CD1c-positive myeloid dendritic cell (primary cell): ENCODE measurements at regions not wholly inside any gene's neighbourhood (a gene's known extent, or its start where the extent isn't known, plus 50 kb on each side); places are given as distances from the start of the nearest gene placed in this dataset.
"Not testable (repeated sequence)": the region's sequence is repeated elsewhere in the genome, so short reads cannot be mapped to it uniquely, and the experiment has no call there.

Source experiments
- DNase-seq: peaks from one replicate; pipeline ENCODE4 v3.0.0-alpha.2; 2016; ENCODE audit errors: extremely low spot score

DNA sequence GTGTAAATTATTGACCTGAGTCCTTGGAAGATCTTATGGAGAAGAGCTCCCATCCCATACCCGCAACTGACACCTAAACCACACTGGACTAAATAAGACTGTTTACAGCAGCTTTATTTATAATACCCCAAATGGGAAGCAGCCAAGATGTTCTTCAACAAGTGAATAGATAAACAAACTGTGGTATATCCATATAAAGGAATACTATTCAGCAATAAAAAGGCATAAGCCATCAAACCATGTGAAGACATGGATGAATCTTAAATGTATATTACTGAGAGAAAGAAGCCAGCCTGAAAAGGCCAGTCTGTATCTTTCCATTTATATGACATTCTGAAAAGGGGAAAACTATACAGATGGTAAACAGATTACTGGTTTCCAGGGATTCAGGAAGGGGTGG lies 212.7 kb downstream of the TPBG start:
- DNase-seq: no peak

DNA sequence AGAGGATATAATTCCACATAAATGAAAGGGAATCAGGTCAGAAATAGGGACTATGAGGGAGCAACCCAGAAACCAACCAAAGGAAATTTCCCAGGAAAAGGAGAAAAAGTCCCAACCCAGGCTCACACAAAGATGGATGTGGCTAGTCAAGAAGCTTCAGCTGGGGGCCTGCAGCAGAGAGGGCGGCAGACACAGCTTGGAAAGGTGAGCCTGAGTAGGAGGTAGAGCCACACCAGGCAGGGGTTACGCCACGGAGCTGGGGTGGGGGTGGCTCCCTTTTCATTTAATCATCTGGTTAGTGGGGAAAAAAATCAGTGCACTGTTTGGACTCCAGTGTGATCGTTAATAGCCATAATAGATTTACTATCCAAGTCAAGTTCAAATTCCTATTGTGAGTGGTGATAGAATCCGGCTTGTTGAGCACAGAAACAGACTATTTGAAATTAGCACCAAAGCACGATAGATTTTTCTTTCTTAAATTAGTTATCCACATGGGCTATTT lies 220.6 kb downstream of the TPBG start:
- no peak for DNase-seq

DNA sequence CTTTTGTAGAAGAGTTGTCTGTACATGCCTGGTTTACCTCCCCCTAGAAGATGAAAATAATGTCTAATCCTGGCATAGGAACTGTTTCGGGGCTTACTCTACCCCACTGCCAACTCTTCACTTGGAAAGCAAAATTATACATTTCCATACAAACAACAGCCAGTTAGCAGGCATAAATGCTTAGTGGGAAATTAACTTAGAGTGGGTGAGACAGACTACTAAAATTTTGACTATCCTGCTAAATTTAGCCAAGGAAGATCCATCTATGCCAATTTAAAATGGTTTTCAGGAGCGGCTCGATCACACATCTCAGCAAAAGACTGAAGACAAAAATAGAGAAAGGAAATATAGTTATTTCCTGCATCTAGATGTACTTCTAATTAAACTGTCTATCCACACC lies 221.2 kb downstream of the TPBG start:
- no peak for DNase-seq

DNA sequence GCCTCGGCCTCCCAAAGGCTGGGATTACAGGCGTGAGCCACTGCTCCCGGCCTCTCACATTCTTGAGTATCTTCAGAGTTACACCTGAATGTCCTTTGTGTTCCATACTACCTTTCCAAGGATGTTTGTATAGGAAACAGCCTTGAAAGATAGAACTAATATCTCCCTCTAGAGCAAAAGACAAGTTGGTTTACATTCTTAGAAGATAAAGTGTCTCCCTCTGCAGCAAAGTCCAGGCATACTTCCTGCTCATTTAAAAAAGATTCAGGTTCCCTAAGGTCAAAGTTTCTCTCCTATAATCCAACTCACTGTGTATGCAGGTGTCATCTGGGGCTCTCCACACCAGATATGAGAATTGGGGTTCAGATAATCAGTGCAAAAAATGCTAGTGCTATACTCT lies 224.4 kb downstream of the TPBG start:
- no peak for DNase-seq

DNA sequence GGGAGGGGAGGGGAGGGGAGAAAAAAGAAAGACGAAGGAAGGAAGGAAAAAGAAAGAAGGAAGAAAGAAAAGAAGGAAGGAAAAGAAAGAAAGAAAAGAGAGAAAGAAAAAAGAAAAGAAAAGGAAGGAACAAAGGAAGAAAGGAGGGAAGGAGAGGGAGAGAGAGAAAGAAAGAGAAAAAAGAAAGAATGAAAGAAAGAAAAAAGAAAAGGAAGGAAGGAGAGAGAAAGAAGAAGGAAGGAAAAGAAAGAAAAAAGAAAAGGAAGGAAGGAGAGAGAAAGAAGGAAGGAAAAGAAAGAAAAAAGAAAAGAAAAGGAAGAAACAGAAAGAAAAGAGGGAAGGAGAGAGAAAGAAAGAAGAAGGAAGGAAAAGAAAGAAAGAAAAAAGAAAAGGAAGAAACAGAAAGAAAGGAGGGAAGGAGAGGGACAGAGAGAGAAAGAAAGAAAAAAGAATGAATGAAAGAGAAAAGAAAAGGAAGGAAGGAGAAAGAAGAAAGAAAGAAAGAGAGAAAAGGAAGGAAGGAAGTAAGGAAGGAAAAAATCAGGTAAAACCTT lies 225.3 kb downstream of the TPBG start:
- no peak for DNase-seq

DNA sequence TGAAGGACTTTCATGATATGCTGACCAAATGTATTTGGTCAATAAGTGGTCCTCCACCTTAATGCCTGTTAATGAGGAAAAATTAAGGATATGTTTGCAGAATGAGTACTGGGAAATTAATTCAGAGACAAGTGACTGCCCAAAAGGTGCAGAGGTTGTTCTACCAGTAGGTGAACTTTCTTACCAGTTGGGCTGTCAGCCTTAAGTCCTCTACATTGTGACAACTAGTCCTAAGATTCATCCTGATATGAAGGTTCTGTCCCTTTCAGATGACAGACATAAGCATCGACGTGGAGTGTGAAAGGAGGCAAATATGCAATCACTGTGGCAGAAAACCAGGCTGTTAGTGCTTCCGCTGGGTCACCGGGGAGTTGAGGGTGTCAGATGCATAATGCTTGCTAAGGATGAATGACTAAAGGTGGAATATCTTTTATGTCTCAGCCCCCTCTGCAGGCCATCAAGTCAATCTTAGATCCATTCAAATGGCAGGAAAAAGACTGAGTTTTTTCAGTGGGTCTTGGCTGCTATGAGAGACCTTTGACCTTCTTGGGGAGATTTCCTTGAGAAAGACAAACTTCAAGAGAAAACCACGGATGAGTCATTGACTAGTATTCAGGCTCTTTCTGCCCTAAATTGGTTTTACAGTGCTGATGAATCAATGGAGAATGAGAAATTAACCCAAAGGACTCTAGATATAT lies 226.0 kb downstream of the TPBG start:
- DNase-seq: no peak

DNA sequence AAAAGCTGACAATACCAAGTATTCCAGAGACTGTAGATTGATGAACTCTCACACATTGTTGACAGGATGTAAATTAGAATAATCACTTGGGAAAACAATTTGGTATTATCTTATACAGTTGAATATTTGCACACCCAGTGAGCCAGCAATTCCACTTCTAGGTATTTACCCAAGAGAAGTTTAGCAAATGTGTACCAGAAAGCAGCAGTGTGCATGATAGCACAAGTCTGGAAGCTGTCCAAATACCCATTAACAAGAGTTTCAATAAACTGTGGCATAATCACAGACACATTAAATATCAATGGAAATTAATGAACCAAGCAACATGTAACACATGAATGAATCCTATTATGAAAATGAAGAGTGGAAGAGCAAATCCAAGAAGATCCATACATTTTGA lies 233.6 kb downstream of the TPBG start:
- no peak for DNase-seq

DNA sequence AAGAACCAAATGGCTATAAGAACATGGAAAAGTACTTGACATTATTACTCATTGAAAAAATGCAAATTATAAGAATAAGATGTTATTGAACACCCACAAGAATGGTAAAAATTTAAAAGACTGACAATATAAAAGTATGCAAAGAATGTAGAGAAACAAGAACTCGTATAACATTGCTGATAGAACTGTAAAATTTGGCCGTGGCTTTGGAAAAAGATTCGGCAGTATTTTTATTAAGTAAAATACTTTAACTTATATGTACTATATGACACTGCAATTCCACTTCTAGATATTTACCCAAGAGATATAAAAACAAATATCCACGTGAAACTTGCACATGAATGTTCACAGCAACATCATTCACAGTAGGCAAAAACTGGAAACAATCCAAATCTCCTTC lies 239.2 kb downstream of the TPBG start:
- DNase-seq: no peak

DNA sequence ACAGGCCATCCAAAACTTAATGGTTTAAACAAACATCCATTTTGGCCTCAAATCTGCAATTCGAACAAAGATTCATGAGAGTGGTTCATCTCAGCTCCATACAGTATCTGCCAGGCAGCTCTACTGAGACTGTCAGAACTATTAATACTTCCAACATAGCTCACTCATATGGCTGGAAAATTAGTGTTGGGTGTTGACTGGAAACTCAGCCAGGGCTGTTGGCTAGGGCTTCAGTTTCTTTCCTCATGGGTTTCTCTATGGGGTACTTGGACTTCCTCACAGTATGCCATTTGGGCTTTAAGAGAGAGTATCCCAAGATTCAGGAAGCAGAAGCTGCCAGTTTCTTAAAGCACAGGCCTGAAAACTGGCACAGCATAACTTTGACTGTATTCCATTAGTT lies 240.3 kb downstream of the TPBG start:
- no peak for DNase-seq

DNA sequence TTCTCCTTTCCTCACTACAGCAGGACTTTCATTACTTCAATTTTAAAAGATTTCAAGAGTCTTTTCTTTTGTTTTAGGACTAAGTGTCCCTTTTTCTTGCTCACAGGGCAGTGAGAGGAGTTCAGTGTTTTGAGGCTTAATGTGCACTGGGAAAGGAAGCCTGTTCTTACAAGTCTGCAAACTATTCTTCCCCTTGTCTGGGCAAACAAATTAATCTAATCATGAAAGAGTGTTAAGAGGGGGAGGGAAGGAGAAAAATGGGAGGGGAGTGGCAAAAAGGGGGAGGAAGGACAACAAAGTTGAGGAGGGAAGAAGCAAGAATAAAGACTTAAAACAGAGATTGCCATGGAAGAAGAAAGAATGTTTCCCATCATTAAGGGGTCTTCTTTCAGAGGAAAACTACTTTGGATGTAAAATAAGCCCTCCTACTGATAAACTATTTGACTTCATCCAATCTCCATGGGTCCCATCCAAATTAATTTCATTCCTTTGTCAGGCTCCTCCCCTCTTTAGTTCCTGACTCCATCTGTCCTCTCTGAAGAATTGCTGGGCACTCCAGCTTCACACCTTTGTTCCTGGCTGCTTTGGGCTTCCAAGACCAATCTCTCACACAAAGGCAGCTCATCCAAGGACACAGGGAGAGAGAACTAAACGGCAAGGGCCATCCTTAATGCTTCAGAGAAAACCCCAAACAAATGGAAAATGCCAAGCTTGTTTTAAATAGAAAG lies 244.5 kb downstream of the TPBG start:
- DNase-seq: no peak

DNA sequence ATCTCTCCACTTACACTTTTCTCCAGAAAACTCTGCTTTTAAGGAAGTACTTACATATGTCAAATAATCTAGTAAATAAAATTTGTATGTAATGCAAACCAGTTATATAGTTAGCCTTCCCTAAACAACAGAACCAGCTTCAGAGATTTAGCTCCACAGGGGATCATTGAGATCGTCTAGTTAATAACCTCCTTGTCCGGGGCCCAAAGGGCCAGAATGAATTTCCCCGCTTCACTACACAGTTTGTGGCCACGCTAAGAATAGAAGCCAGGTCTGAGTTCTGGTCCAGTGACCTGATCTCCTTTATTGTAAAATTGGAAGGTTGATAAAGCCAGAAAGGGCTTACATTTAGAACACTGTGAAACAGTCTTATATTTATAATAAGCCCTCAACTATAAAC lies 245.2 kb downstream of the TPBG start:
- DNase-seq: no peak

DNA sequence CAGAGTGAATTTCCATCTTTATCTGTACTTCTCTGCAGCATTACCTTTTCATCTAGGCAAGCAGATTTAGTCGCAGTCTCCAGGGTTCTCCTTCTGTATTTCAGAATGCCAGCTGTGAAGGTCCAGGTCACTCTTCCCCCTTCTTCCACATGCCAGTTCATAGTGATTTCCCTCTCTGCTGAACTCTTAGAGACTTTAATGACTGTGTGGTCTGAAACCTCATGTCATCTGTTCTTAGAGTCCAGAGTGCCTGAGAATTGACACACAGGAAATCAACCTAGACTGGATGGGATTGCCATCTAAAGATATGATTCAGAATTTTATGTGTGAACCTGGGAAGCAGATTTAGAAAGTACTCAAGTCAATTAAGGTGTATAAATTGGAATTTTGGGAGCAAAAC lies 248.1 kb downstream of the TPBG start:
- no peak for DNase-seq

DNA sequence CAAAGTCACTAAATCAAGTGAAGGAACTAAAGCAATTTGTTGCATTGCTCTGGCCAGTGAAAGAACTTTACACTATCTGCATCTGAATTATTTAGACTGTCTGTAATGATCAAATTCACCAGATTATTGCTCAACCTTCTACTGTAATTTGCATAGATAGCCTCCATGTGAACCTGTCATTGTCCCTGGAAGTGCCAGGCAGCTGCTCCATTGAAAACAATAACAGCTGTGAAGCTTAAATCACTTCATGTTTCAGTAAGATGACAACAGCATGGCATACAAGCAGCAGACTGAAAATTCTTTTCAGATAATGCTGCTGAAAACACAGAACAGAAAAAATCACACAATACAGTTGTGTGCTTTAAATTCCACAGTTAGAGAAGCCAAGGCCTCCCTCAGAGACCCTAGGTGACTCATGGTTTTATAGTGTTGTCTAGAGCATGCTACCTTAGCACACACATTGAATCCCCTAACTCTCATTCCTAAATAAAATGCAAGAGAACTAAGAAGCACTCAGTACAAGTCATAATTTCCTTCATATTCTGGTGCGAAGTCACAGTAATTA lies 248.9 kb downstream of the TPBG start:
- no peak for DNase-seq

DNA sequence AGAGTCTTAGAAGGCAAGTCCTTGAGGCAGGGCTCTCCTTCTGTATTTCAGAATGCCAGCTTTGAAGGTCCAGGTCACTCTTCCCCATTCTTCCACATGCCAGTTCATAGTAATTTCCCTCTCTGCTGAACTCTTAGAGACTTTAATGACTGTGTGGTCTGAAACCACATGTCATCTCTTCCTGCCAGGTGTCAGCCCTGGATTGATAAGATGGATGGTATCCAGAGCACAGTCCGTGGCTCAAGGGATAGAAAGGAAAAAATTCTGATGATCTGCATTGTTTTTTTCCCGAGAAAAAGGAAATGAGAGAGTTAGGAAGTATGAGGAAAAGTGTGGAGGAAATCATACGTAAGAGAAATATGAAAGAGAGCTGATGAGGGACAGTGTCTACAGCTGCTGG lies 250.9 kb downstream of the TPBG start:
- no peak for DNase-seq

DNA sequence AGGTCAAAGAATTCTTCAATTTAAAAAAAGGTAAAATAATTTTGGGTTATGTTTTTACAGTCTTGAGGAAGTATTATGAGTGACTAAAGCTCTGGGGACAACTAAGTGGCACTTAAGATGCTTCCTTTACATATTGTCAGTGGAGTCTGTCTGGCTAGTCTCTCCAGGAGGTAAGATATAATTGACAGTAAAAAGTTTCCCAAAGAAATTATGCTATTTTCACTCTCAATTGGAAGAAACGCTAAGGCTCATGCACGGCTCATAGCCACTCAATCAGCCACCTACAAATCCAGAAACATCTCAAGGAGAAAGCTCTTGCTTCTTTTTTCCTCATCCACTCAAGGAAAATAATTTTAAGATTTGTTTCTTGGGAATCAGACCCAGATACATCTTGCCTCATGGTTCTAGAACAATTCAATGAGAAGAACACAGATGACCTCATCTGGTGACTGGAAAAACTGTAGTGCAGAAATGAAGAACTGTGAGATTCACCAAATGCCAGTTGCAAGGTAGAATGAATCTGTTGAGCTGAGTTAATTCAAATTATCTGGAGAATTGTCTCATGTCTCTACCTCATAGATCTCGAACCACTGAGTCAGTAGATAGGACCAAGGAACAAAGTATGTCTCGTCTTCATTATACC lies 252.9 kb downstream of the TPBG start:
- DNase-seq: no peak

DNA sequence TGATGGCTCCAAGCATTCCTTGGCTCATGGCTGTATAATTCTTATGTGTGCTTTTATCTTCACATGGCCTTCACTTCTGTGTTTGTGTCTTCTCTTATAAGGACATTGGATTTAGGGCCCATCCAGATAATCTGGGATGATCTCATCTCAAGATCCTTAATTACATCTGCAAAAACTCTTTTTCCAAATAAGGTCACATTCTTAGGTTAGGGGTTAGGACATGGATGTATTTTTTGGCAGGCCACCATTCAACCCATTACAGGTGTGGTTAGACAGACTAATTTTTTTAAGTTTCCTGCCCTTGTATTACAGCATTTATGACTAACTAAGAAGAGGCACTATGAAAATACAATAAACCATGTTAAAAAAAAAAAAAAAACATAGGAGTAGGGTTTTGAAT lies 254.0 kb downstream of the TPBG start:
- DNase-seq: no peak

DNA sequence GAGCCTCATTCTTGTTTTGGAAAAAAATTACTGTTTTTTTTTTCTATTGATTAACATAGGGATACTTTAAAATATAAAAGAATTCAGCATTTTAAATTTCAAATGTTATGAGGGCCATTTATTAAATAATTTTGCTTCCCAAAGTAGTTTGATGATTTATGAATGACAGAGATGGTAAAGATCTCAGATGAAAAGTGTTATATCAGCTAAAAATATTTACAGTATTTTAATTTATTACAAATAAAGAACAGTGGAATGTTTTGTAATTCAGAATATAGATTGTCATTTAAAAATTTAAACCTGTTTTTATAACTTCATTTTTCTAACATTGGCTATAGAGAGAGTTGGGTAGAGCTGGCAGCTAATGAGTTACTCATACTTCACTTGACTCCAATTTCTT lies 256.0 kb downstream of the TPBG start:
- DNase-seq: no peak

DNA sequence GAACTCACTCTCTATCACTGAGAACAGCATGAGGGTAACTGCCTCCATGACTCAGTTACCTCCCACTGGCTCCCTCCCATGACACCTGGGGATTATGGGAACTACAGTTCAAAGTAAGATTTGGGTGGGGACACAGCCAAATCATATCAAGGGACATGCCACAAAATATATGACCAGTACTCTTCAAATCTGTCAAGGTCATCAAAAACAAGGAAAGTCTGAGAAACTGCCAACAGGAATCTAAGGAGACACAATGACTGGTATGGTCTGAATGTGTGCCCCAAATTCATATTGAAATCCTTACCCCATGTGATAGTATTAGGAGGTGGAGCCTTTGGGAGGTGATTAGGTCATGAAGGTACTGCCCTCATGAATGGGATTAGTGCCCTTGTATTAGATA lies 258.8 kb downstream of the TPBG start:
- no peak for DNase-seq

DNA sequence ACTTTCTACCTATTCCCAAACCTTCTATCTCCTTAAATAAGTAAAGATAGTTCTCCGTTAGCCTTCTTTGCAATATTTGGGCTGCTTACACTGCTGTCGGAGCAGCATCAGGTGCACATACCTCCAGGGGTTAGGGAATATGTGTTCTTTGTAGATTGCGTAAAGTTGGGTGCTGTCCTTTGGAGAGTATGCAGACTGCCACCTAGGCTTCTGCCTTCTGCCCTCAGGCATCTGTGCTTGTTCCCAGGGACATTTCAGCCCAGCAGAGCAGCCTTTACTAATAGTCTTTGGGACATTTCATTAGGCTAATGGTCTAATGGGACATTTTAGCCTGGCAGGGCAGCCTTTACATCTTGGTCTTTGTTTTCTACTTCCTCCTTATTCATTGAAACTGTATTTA lies 260.6 kb downstream of the TPBG start:
- DNase-seq: no peak

DNA sequence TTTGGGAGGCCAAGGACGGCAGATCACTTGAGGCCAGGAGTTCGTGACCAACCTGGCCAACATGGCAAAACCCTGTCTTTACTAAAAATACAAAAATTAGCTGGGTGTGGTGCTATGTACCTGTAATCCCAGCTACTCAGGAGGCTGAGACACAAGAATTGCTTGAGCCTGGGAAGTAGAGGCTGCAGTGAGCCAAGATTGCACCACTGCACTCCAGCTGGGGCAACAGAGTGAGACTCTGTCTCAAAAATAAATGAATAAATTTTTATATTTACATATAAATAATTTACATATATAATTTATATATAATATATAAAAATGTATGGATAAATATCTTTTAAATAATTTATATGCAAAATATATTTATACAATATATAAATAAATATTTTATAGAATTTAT lies 263.3 kb downstream of the TPBG start:
- DNase-seq: not testable (repeated sequence)

DNA sequence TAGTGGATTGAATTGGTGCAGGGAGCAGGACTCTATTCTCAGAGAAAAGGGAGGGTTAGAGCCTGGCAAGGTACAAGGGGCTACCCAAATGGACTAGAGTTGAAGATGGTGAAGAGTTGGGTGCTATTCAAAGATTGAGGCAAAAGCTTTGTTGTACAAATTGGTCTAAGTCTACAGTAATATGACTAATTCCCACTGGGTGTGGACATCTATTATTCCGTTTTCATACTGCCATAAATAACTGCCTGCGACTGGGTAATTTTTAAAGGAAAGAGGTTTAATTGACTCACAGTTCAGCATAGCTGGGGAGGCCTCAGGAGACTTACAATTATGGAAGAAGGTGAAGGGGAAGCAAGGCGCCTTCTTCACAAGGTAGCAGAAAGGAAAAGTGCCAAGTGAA lies 266.3 kb downstream of the TPBG start:
- no peak for DNase-seq

DNA sequence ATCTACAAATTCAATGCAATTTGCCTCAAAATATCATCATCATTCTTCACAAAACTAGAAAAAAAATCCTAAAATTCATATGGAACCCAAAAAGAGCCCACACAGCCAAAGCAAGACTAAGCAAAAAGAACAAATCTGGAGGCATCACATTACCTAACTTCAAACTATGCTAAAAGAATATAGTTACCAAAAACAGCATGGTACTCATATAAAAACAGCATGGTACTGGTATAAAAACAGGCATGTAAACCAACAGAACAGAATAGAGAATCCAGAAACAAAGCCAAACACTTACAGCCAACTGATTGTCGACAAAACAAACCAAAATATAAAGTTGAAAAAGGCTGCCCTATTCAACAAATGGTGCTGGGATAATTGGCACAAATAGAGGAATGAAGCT lies 278.1 kb downstream of the TPBG start:
- no peak for DNase-seq
